Esophagus squamous epithelium (tissue), 5 donors: ENCODE measurements at regions not wholly inside any gene's neighbourhood (a gene's known extent, or its start where the extent isn't known, plus 50 kb on each side); places are given as distances from the start of the nearest gene placed in this dataset.

ENCODE experiments used
- DNase-seq: peaks from one replicate; lab custom pipeline; 2025; lab: John Stamatoyannopoulos, UW
- H3K27ac ChIP-seq, 4 donors: fragments of 200-600 bp; sonication (generic); one replicate each; pipeline ENCODE4 v1.5.1; 2016 to 2019; ENCODE audit warnings: mild to moderate bottlenecking in 1 of 4
- H3K27me3 ChIP-seq, 4 donors: fragments of 200-600 bp; sonication (generic); 1 replicate in 3 of 4; 2 replicates in 1 of 4; pipeline versions ENCODE4 v1.5.1 to v1.6.0; 2017 to 2021; ENCODE audit warnings: antibody characterized with exemption in 1 of 4
- H3K36me3 ChIP-seq, 3 donors: fragments of 200-600 bp; sonication (generic); one replicate each; pipeline ENCODE4 v1.5.1; 2016 to 2019
- H3K4me1 ChIP-seq, 3 donors: fragments of 200-600 bp; sonication (generic); one replicate each; pipeline ENCODE4 v1.5.1; 2017 to 2019
- H3K4me3 ChIP-seq, 4 donors: fragments of 200-600 bp; sonication (generic); 1 replicate in 3 of 4; 2 replicates in 1 of 4; pipeline ENCODE4 v1.5.1; 2016 to 2019; ENCODE audit warnings: mild to moderate bottlenecking in 2 of 4, moderate library complexity in 1 of 4
- H3K9me3 ChIP-seq, 3 donors: fragments of 200-600 bp; sonication (generic); one replicate each; pipeline ENCODE4 v1.5.1; 2016 to 2019
- POLR2A ChIP-seq, 4 donors: fragments of 450-650 bp; IDR thresholded peaks; one replicate each; pipeline ENCODE4 v1.6.1; 2017; ENCODE audit warnings: antibody characterized with exemption in 4 of 4, mild to moderate bottlenecking in 4 of 4, moderate library complexity in 3 of 4
- WGBS, 2 donors: methylation state at CpG; one replicate each; pipeline ENCODE4 v1.1.5; 2018; 5-methylcytosine and 5-hydroxymethylcytosine counted together
- intact Hi-C: fragments of 100-400 bp; cut with DNase I; formaldehyde crosslinking; loops from one replicate; pipeline ENCODE4 v1.15.0; 2022
- TF ChIP-seq, protein P1 (sequence below), 6 experiments: fragments of 450-650 bp in 4 of 6; fragments of 200-600 bp in 2 of 6; sonication (generic) in 2 of 6; IDR thresholded peaks; one replicate each; pipeline ENCODE4 v1.5.1; 2016 to 2019; ENCODE audit warnings: antibody characterized with exemption in 6 of 6, mild to moderate bottlenecking in 4 of 6, moderate library complexity in 4 of 6
- donor health status: DM: yes; HTN: yes; CAD: no.

DNA sequence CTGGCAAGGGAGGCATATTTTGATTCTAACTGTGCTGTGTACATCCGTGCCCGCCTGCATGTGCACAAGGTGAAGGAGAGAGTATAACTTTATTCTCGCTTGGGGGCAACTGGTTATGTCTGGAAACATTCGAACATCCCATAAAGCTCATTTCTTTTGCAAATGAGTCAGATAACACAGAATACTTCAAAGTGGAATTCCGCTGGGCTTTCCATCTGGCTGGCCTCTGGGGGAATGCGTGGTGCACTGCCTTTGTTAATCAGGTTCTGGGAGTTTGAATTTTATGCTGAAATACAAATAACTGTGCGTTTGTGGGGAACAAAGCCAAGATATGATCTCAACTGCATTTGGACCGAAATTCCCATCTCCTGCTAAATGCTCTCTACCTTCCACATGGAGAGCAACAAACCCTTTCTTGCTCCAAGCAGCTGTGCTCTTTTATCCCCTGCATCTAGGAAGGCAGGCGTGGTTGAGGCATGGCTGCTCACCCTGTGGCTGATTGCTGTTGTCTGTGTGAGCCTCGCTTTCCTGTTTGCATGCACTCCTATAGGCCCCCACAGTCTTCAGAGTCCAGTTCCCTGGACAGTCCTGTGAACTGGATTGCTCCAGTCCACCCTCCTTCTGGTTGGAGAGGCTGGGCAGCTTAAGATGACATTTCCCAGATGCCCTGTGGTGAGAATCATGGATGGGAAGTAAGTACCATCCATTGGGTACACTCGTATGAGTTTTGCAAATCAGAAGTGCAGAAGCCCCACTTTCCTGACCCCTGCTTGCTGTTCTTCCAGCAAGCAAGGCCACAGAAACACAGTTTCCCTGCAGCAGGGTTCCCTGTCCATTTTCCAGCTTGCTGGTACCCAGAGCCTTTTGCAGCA, 82.9 kb upstream of the ALDH1B1 start:
- no peak for DNase-seq
- Histone ChIP-seq H3K4me3 (no peak overlapping the region), H3K4me1 (peaks cover 0 to 18% (median 4%) of the 10 kb centered on the region in 3 donors), H3K27ac (no peak overlapping the region), H3K36me3 (no peaks in the 10 kb centered on the region), H3K27me3 (peaks cover 0 to 25% (median 0%) of the 10 kb centered on the region in 4 donors), H3K9me3 (no peaks in the 10 kb centered on the region)
- TF ChIP-seq, protein P1, sequence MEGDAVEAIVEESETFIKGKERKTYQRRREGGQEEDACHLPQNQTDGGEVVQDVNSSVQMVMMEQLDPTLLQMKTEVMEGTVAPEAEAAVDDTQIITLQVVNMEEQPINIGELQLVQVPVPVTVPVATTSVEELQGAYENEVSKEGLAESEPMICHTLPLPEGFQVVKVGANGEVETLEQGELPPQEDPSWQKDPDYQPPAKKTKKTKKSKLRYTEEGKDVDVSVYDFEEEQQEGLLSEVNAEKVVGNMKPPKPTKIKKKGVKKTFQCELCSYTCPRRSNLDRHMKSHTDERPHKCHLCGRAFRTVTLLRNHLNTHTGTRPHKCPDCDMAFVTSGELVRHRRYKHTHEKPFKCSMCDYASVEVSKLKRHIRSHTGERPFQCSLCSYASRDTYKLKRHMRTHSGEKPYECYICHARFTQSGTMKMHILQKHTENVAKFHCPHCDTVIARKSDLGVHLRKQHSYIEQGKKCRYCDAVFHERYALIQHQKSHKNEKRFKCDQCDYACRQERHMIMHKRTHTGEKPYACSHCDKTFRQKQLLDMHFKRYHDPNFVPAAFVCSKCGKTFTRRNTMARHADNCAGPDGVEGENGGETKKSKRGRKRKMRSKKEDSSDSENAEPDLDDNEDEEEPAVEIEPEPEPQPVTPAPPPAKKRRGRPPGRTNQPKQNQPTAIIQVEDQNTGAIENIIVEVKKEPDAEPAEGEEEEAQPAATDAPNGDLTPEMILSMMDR (IDR thresholded peaks at IDR 0.05): no peak
- no peak for TF ChIP-seq POLR2A (IDR thresholded peaks at IDR 0.05)
- intact Hi-C loops: no loop called here
- WGBS, 2 donors: 27 to 44% methylated on average over 11 of the region's 11 CpGs

DNA sequence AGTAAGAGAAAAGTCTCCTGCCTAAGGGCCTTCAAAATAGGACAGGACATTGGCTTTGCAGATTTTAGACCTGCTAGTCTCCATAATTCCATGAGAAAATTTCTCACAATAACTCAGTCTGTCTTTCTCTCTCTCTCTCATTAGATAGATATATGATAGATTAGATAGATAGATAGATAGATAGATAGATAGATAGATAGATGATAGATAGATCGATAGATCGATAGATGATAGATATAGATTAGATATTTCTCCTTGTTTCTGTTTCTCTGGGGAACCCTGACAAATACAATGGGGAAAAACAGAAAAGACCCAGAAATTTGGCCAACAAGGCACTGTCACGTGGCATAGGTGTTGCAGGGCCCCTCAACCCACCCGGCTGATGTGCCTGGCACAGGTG, 84.4 kb upstream of the ALDH1B1 start:
- Histone ChIP-seq H3K9me3 (no peaks in the 10 kb centered on the region), H3K27ac (no peak overlapping the region), H3K4me1 (peaks cover 0 to 18% (median 4%) of the 10 kb centered on the region in 3 donors), H3K4me3 (no peak overlapping the region), H3K27me3 (peaks cover 0 to 25% (median 0%) of the 10 kb centered on the region in 4 donors), H3K36me3 (no peaks in the 10 kb centered on the region)
- no peak for TF ChIP-seq POLR2A (IDR thresholded peaks at IDR 0.05)
- TF ChIP-seq, protein P1 (IDR thresholded peaks at IDR 0.05): no peak
- intact Hi-C loops: no loop called here
- no peak for DNase-seq
- WGBS, 2 donors: 91 to 95% methylated on average over 4 of the region's 4 CpGs

DNA sequence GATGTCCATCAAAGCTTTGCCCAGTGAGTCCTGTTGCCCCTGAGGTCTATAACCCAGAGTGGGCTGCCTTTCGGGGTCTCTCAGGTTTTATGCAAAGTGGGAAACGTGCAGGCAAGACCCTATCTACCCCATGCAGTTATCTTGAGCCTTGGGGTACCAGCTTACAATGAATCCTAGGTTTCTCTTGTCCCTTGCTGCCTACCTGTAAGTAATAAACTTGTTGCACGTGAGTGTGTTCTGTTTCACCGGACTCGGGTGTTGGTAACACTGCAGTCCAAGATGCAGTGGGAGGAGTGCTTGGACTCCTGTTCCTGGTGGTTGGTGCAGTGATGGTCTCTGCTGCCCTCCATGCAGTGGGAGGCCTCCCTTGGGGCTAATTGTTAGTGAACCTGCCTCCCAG, 85.6 kb upstream of the ALDH1B1 start:
- TF ChIP-seq POLR2A (IDR thresholded peaks at IDR 0.05): no peak
- H3K27ac ChIP-seq: no peak overlapping the region
- peaks cover 0 to 18% (median 4%) of the 10 kb centered on the region in 3 donors for H3K4me1 ChIP-seq
- H3K36me3 ChIP-seq: no peaks in the 10 kb centered on the region
- 77 to 81% methylated on average over 2 to 5 of the region's 5 CpGs for WGBS, 2 donors
- intact Hi-C loops: no loop called here
- H3K4me3 ChIP-seq: no peak overlapping the region
- no peak for DNase-seq
- no peaks in the 10 kb centered on the region for H3K9me3 ChIP-seq
- peaks cover 0 to 20% (median 0%) of the 10 kb centered on the region in 4 donors for H3K27me3 ChIP-seq

DNA sequence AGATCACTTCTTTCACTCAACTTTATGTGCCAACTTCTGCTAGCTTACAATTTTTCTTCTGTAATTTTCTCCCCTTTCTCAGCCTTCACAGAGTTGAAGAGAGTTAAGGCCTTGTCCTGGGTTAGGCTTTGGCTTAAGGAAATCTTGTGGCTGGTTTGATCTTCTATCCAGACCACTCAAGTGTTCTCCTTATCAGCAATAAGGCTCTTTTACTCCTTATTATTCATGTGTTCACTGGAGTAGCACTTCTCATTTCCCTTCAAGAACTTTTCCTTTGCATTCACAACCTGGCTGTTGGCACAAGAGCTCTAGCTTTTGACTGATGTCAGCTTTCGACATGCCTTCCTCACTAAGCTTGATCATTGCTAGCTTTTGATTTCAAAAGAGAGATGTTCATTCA, 86.9 kb upstream of the ALDH1B1 start:
- TF ChIP-seq, protein P1 (IDR thresholded peaks at IDR 0.05): no peak
- no peak for TF ChIP-seq POLR2A (IDR thresholded peaks at IDR 0.05)
- Histone ChIP-seq H3K9me3 (no peaks in the 10 kb centered on the region), H3K36me3 (no peaks in the 10 kb centered on the region), H3K4me3 (no peak overlapping the region), H3K27ac (no peak overlapping the region), H3K27me3 (peaks cover 0 to 11% (median 0%) of the 10 kb centered on the region in 4 donors), H3K4me1 (peaks cover 0 to 10% (median 0%) of the 10 kb centered on the region in 3 donors)
- intact Hi-C loops: no loop called here
- 90 to 91% methylated on average over 1 of the region's 1 CpG for WGBS, 2 donors
- DNase-seq: no peak

DNA sequence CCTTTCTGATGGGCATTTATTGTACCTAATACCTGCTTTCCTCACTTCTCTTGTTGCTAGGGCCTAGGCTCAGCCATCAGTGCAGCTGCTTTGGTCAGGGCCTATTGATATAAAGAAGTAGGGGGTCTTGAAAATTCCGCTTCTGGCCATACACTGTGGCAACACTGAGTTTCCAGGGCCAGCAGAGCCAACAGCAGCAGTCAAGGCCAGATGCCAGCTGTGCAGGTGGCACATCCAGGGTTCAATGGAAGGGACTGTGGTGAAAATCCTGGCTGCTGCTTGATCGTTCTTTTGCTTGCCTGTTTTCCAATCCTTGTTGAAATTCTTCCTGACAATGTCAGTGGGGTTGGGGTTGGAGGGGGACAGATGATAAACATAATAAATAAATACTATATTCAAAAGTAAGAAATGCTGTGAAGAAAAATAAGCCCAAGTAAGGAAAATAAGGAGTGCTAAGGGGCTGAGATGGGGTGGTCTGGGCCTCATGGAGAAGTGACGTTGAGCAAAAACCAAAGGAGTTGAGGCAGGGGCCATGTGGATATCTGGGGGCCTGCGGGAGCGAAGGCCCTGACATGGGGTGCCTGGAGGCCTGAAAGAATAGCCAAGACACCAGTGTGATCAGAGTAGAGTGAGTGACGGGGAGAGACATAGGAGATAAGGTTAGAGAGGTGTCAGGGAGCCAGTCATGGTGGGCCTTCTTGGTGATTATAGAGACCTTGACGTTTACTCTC, 91.0 kb upstream of the ALDH1B1 start:
- Histone ChIP-seq H3K36me3 (no peaks in the 10 kb centered on the region), H3K4me3 (no peak overlapping the region), H3K27me3 (no peaks in the 10 kb centered on the region), H3K4me1 (no peaks in the 10 kb centered on the region), H3K9me3 (no peaks in the 10 kb centered on the region), H3K27ac (no peak overlapping the region)
- WGBS, 2 donors: 82 to 84% methylated on average over 6 to 7 of the region's 7 CpGs
- TF ChIP-seq POLR2A (IDR thresholded peaks at IDR 0.05): no peak
- TF ChIP-seq, protein P1 (IDR thresholded peaks at IDR 0.05): no peak
- DNase-seq: no peak
- intact Hi-C loops: no loop called here
